ENCODE measurements at regions not wholly inside any gene's neighbourhood (a gene's known extent, or its start where the extent isn't known, plus 50 kb on each side); places are given as distances from the start of the nearest gene placed in this dataset.

GRCh38 chr15:39092354-39092753 lies 488.5 kb upstream of the THBS1 start:
- Histone ChIP-seq H2AFZ (ENCODE audit: low read depth, low read length, severe bottlenecking) (no peak overlapping the region), H3K4me3 (ENCODE audit: insufficient read depth, low read length, poor library complexity, severe bottlenecking) (no peak overlapping the region), H3K9ac (ENCODE audit: low read length) (no peak overlapping the region), H4K20me1 (ENCODE audit: low read depth, low read length) (no peaks in the 10 kb centered on the region), H3K9me2 (replicated peaks; ENCODE audit: insufficient read depth, low read length) (no peaks in the 10 kb centered on the region), H3K36me3 (ENCODE audit: low read length) (no peaks in the 10 kb centered on the region), H3F3A (ENCODE audit: insufficient read depth) (no peaks in the 10 kb centered on the region), H3K27me3 (ENCODE audit: low read length) (no peaks in the 10 kb centered on the region), H3K79me2 (ENCODE audit: insufficient read depth, low read length) (no peaks in the 10 kb centered on the region), H3K4me2 (ENCODE audit: low read depth, low read length, poor library complexity, severe bottlenecking) (no peak overlapping the region), H3K27ac (ENCODE audit: low read depth, low read length) (no peak overlapping the region), H3K9me3 (ENCODE audit: insufficient read depth, low read length) (no peaks in the 10 kb centered on the region)
- TF ChIP-seq EZH2phosphoT487 (conservative IDR thresholded peaks at IDR 0.05; ENCODE audit: low read length) (no peak), CTCF (IDR thresholded peaks at IDR 0.05; ENCODE audit: insufficient read depth, low read length, poor library complexity, severe bottlenecking) (no peak)

GRCh38 chr15:39092761-39093160 lies 488.1 kb upstream of the THBS1 start:
- Histone ChIP-seq H3K9ac (ENCODE audit: low read length) (no peak overlapping the region), H3K4me3 (ENCODE audit: insufficient read depth, low read length, poor library complexity, severe bottlenecking) (no peak overlapping the region), H2AFZ (ENCODE audit: low read depth, low read length, severe bottlenecking) (no peak overlapping the region), H4K20me1 (ENCODE audit: low read depth, low read length) (no peaks in the 10 kb centered on the region), H3K79me2 (ENCODE audit: insufficient read depth, low read length) (no peaks in the 10 kb centered on the region), H3K4me2 (ENCODE audit: low read depth, low read length, poor library complexity, severe bottlenecking) (no peak overlapping the region), H3K27me3 (ENCODE audit: low read length) (no peaks in the 10 kb centered on the region), H3K27ac (ENCODE audit: low read depth, low read length) (no peak overlapping the region), H3K36me3 (ENCODE audit: low read length) (no peaks in the 10 kb centered on the region), H3F3A (ENCODE audit: insufficient read depth) (no peaks in the 10 kb centered on the region), H3K9me2 (replicated peaks; ENCODE audit: insufficient read depth, low read length) (no peaks in the 10 kb centered on the region), H3K9me3 (ENCODE audit: insufficient read depth, low read length) (no peaks in the 10 kb centered on the region)
- TF ChIP-seq EZH2phosphoT487 (conservative IDR thresholded peaks at IDR 0.05; ENCODE audit: low read length) (no peak), CTCF (IDR thresholded peaks at IDR 0.05; ENCODE audit: insufficient read depth, low read length, poor library complexity, severe bottlenecking) (no peak)

DNA sequence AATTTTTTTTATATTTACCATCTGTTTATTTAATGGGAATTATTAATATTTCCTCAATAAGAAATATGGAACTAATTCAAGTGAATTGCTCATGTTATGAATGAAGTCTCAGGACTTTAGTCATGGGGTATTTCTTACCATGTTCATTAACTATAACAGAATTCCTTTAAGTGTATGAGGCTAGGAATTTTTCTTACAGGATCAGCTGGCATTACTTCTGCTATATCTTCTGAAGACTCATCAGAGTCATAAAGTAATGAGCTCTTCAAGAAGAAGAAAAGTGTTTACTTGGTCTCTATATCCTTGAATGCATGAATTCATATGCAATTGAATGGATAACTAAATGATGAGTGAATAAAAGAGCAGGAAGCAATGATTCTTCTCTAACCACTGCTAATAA lies 486.8 kb upstream of the THBS1 start:
- Histone ChIP-seq H3K79me2 (ENCODE audit: insufficient read depth, low read length) (no peaks in the 10 kb centered on the region), H3K9ac (ENCODE audit: low read length) (no peak overlapping the region), H3K27ac (ENCODE audit: low read depth, low read length) (no peak overlapping the region), H3K36me3 (ENCODE audit: low read length) (no peaks in the 10 kb centered on the region), H3K27me3 (ENCODE audit: low read length) (no peaks in the 10 kb centered on the region), H3F3A (ENCODE audit: insufficient read depth) (no peaks in the 10 kb centered on the region), H2AFZ (ENCODE audit: low read depth, low read length, severe bottlenecking) (no peak overlapping the region), H3K4me2 (ENCODE audit: low read depth, low read length, poor library complexity, severe bottlenecking) (no peak overlapping the region), H3K9me3 (ENCODE audit: insufficient read depth, low read length) (no peaks in the 10 kb centered on the region), H3K9me2 (replicated peaks; ENCODE audit: insufficient read depth, low read length) (no peaks in the 10 kb centered on the region), H4K20me1 (ENCODE audit: low read depth, low read length) (no peaks in the 10 kb centered on the region), H3K4me3 (ENCODE audit: insufficient read depth, low read length, poor library complexity, severe bottlenecking) (no peak overlapping the region)
- TF ChIP-seq EZH2phosphoT487 (conservative IDR thresholded peaks at IDR 0.05; ENCODE audit: low read length) (no peak), CTCF (IDR thresholded peaks at IDR 0.05; ENCODE audit: insufficient read depth, low read length, poor library complexity, severe bottlenecking) (no peak)

Measured in SU-DHL-6 (cell line).